ENCODE measurements at regions not wholly inside any gene's neighbourhood (a gene's known extent, or its start where the extent isn't known, plus 50 kb on each side); places are given as distances from the start of the nearest gene placed in this dataset.
"Not testable (repeated sequence)": the region's sequence is repeated elsewhere in the genome, so short reads cannot be mapped to it uniquely, and the experiment has no call there.

DNA sequence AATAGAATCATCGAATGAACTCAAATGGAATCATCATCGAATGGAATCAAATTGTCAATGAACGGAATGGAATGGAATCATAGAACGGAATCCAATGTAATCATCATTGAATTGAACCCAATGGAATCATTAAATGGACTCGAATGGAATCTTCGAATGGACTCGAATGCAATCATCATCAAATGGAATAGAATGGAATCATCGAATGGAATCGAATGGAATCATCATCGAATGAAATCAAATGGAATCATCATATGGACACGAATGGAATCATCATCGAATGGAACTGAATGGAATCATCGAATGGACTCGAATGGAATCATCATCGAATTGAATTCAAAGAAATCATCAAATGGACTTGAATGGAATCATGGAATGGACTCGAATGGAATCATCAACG lies 226.2 kb downstream of the SHCBP1 start:
- H3K27ac Mint-ChIP-seq (ENCODE audit: unreplicated experiment); H3K4me1 Mint-ChIP-seq (ENCODE audit: low read depth); H3K36me3 Mint-ChIP-seq (ENCODE audit: low read depth); DNase-seq (ENCODE audit: low spot score); H3K4me3 Mint-ChIP-seq (ENCODE audit: unreplicated experiment); H3K27me3 Mint-ChIP-seq (ENCODE audit: low read depth): not testable (repeated sequence)
- peaks cover 12% of the 10 kb centered on the region for H3K9me3 Mint-ChIP-seq (ENCODE audit: low read depth)

DNA sequence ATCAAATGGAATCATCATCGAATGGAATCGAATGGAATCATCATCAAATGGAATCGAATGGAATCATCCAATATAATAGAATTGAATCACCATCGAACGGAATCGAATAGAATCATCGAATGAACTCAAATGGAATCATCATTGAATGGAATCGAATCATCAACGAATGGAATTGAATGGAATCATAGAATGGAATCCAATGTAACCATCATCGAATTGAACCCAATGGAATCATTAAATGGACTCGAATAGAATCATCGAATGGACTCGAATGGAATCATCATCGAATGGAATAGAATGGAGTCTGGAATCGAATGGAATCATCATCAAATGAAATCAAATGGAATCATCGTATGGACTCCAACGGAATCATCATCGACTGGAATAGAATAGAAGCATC lies 227.0 kb downstream of the SHCBP1 start:
- not testable (repeated sequence) for H3K36me3 Mint-ChIP-seq (ENCODE audit: low read depth); DNase-seq (ENCODE audit: low spot score); H3K4me1 Mint-ChIP-seq (ENCODE audit: low read depth); H3K27ac Mint-ChIP-seq (ENCODE audit: unreplicated experiment); H3K4me3 Mint-ChIP-seq (ENCODE audit: unreplicated experiment); H3K27me3 Mint-ChIP-seq (ENCODE audit: low read depth)
- H3K9me3 Mint-ChIP-seq (ENCODE audit: low read depth) = peaks cover 12% of the 10 kb centered on the region

DNA sequence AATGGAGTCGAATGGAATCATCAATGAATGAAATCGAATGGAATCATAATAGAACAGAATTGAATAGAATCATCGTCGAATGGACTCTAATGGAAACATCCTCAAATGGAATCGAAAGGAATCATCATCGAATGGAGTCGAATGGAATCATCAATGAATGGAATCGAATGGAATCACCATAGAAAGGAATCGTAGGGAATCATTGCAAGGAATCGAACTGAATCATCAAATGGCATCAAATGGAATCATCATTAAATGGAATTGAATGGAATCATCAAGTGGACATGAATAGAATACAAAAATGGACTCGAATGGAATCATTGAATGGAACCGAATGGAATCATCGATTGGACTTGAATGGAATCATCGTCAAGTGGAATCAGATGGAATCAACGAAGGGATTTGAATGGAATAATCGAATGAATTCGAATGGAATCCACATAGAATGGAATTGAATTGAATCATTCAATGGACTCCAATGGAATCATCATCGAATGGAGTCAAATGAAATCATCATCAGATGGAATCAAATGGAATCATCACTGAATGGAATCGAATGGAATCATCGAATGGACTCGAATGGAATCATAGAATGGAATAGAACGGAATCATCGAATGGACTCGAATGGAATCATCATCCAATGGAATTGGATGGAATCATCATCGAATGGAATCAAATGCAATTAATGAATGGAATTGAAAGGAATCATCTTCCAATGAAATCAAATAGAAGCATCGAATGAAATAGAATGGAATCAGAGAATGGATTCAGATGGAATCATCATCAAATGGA lies 228.1 kb downstream of the SHCBP1 start:
- DNase-seq (ENCODE audit: low spot score); H3K4me1 Mint-ChIP-seq (ENCODE audit: low read depth); H3K27ac Mint-ChIP-seq (ENCODE audit: unreplicated experiment); H3K4me3 Mint-ChIP-seq (ENCODE audit: unreplicated experiment); H3K36me3 Mint-ChIP-seq (ENCODE audit: low read depth); H3K27me3 Mint-ChIP-seq (ENCODE audit: low read depth): not testable (repeated sequence)
- H3K9me3 Mint-ChIP-seq (ENCODE audit: low read depth) = peaks cover 12% of the 10 kb centered on the region

DNA sequence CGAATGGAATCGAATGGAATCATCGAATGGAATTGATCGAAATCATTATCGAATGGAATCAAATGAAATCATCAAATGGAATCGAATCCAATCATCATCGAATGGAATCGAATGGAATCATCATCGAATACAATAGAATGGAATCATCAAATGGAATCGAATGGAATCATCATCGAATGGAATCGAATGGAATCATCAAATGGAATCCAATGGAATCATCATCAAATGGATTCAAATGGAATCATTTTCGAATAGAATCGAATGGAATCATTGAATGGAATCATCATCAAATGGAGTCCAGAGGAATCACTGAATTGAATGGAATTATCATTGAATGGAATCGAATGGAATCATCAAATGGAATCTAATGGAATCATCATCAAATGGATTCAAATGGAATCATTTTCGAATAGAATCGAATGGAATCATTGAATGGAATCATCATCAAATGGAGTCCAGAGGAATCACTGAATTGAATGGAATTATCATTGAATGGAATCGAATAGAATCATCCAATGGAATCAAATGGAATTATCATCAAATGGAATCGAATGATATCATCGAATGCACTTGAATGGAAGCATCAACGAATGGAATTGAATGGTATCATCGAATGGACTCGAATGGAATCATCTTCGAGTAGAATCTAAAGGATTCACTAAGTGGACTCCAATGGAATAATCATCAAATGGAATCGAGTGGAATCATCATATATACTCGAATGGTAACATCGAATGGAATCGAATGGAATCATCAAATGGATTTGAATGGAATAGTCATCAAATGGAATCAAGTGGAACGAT lies 230.3 kb downstream of the SHCBP1 start:
- not testable (repeated sequence) for H3K4me3 Mint-ChIP-seq (ENCODE audit: unreplicated experiment); DNase-seq (ENCODE audit: low spot score); H3K27ac Mint-ChIP-seq (ENCODE audit: unreplicated experiment); H3K36me3 Mint-ChIP-seq (ENCODE audit: low read depth); H3K4me1 Mint-ChIP-seq (ENCODE audit: low read depth); H3K27me3 Mint-ChIP-seq (ENCODE audit: low read depth)
- H3K9me3 Mint-ChIP-seq (ENCODE audit: low read depth) = peaks cover 17% of the 10 kb centered on the region

DNA sequence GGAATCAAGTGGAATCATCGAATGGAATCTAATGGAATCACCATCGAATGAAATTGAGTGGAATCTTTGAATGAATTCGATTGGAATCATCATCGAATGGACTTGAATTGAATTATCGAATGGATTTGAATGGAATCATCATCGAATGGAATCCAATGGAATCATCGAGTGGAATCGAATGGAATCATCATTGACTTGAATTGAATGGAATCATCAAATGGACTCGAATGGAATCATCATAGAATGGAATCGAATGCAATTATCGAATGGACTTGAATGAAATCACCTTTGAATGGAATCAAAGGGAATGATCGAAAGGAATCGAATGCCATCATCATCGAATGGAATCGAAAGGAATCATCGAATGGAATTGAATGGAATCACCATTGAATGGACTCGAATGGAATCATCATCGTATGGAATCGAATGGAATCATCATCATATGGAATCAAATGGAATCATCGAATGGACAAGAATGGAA lies 231.6 kb downstream of the SHCBP1 start:
- not testable (repeated sequence) for H3K27ac Mint-ChIP-seq (ENCODE audit: unreplicated experiment); H3K27me3 Mint-ChIP-seq (ENCODE audit: low read depth); H3K4me1 Mint-ChIP-seq (ENCODE audit: low read depth); H3K36me3 Mint-ChIP-seq (ENCODE audit: low read depth); DNase-seq (ENCODE audit: low spot score); H3K4me3 Mint-ChIP-seq (ENCODE audit: unreplicated experiment)
- peaks cover 13% of the 10 kb centered on the region for H3K9me3 Mint-ChIP-seq (ENCODE audit: low read depth)

DNA sequence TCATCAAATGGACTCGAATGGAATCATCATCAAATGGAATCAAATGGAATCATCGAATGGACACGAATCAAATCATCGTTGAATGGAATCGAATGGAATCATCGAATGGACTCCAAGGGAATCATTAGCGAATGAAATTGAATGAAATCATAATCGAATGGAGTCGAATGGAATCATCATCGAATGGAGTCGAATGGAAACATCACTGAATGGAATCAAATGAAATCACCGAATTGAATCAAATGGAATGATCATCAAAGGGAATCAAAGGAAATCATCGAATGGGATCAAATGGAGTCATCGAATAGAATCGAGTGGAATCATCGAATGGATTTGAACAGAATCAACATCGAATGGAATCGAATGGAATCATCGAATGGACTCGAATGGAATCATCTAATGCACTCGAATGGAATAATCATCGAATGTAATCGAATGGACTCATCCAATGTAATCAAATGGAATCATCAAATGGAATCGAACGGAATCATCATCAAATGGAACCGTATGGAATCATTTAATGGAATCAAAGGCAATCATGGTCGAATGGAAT lies 232.2 kb downstream of the SHCBP1 start:
- not testable (repeated sequence) for H3K27me3 Mint-ChIP-seq (ENCODE audit: low read depth); H3K27ac Mint-ChIP-seq (ENCODE audit: unreplicated experiment); H3K4me1 Mint-ChIP-seq (ENCODE audit: low read depth); H3K36me3 Mint-ChIP-seq (ENCODE audit: low read depth); DNase-seq (ENCODE audit: low spot score); H3K4me3 Mint-ChIP-seq (ENCODE audit: unreplicated experiment)
- peaks cover 13% of the 10 kb centered on the region for H3K9me3 Mint-ChIP-seq (ENCODE audit: low read depth)

DNA sequence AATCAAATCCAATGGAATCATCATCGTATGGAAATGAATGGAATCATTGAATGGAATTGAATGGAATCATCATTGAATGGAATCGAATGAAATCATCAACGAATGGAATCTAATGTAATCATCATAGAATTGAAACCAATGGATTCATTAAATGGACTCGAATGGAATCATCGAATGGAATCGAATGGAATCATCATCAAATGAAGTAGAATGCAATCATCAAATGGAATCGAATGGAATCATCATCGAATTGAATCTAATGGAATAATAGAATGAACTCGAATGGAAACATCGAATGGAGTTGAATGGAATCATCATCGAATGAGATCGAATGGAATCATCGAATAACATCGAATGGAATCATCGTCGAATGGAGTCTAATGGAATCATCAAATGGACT lies 232.8 kb downstream of the SHCBP1 start:
- not testable (repeated sequence) for H3K27me3 Mint-ChIP-seq (ENCODE audit: low read depth); H3K36me3 Mint-ChIP-seq (ENCODE audit: low read depth); H3K27ac Mint-ChIP-seq (ENCODE audit: unreplicated experiment); H3K4me3 Mint-ChIP-seq (ENCODE audit: unreplicated experiment); DNase-seq (ENCODE audit: low spot score); H3K4me1 Mint-ChIP-seq (ENCODE audit: low read depth)
- H3K9me3 Mint-ChIP-seq (ENCODE audit: low read depth) = peaks cover 12% of the 10 kb centered on the region

DNA sequence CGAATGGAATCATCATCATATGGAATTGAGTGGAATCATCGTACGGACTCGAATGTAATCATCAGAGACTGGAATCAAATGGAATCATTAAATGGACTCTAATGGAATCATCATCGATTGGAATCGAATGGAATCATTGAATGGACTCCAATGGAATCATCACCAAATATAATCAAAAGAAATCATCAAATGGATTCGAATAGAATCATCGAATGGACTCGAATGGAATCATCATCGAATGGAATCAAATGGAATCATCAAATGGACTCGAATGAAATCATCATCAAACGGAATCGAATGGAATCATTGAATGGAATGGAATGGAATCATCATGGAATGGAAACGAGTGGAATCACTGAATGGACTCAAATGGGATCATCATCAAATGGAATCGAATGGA lies 233.5 kb downstream of the SHCBP1 start:
- DNase-seq (ENCODE audit: low spot score) = peak; percentile 94
- not testable (repeated sequence) for H3K4me1 Mint-ChIP-seq (ENCODE audit: low read depth); H3K36me3 Mint-ChIP-seq (ENCODE audit: low read depth); H3K27me3 Mint-ChIP-seq (ENCODE audit: low read depth); H3K4me3 Mint-ChIP-seq (ENCODE audit: unreplicated experiment); H3K27ac Mint-ChIP-seq (ENCODE audit: unreplicated experiment)
- peaks cover 14% of the 10 kb centered on the region for H3K9me3 Mint-ChIP-seq (ENCODE audit: low read depth)

DNA sequence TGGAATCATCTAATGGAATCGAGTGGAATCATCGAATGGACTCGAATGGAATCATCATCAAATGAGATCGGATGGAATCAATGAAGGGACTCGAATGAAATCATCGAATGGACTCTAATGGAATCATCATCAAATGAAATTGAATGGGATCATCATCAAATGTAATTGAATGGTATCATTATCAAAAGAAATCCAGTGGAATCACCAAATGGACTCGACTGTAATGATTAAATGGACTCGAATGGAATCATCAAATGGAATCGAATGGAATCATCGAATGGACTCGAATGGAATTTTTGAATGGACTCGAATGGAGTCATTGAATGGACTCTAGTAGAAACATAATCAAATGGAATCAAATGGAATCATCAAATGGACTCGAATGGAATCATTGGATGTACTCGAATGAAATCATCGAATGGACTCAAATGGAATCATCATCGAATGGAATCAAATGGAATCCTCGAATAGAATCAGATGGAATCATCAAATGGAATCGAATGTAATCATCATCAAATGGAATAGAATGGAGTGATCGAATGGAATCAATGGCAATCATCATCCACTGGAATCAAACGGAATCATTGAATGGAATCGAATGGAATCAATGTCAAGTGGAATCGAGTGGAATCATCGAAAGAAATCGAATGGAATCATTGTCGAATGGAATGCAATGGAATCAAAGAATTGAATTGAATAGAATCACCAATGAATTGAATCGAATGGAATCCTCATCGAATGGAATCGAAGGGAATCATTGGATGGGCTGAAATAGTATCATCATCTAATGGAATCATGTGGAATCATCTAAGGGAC lies 234.2 kb downstream of the SHCBP1 start:
- H3K9me3 Mint-ChIP-seq (ENCODE audit: low read depth) = peaks cover 16% of the 10 kb centered on the region
- H3K4me3 Mint-ChIP-seq (ENCODE audit: unreplicated experiment); H3K27ac Mint-ChIP-seq (ENCODE audit: unreplicated experiment); DNase-seq (ENCODE audit: low spot score); H3K4me1 Mint-ChIP-seq (ENCODE audit: low read depth); H3K36me3 Mint-ChIP-seq (ENCODE audit: low read depth); H3K27me3 Mint-ChIP-seq (ENCODE audit: low read depth): not testable (repeated sequence)

DNA sequence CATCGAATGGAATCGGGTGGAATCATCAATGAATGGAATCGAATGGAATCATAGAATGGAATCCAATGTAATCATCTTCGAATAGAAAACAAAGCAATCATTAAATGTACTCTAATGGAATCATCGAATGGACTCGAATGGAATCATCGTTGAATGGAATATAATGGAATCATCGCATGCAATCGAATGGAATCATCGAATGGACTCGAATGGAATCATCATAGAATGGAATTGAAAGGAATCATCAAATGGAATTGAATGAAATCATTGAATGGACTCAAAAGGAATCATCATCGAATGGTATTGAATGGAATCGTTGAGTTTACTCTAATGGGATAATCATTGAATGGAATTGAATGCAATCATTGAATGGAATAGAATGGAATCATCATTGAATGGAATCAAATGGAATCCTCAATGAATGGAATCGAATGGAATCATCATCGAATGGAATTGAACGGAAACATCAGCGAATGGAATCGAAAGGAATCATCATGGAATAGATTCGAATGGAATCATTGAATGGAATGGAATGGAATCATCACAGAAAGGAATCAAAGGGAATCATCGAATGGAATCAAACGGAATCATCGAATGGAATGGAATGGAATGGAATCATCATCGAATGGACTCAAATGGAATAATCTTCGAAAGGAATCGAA lies 234.9 kb downstream of the SHCBP1 start:
- not testable (repeated sequence) for H3K27ac Mint-ChIP-seq (ENCODE audit: unreplicated experiment); DNase-seq (ENCODE audit: low spot score); H3K36me3 Mint-ChIP-seq (ENCODE audit: low read depth); H3K27me3 Mint-ChIP-seq (ENCODE audit: low read depth); H3K4me3 Mint-ChIP-seq (ENCODE audit: unreplicated experiment); H3K4me1 Mint-ChIP-seq (ENCODE audit: low read depth)
- H3K9me3 Mint-ChIP-seq (ENCODE audit: low read depth) = peaks cover 20% of the 10 kb centered on the region

DNA sequence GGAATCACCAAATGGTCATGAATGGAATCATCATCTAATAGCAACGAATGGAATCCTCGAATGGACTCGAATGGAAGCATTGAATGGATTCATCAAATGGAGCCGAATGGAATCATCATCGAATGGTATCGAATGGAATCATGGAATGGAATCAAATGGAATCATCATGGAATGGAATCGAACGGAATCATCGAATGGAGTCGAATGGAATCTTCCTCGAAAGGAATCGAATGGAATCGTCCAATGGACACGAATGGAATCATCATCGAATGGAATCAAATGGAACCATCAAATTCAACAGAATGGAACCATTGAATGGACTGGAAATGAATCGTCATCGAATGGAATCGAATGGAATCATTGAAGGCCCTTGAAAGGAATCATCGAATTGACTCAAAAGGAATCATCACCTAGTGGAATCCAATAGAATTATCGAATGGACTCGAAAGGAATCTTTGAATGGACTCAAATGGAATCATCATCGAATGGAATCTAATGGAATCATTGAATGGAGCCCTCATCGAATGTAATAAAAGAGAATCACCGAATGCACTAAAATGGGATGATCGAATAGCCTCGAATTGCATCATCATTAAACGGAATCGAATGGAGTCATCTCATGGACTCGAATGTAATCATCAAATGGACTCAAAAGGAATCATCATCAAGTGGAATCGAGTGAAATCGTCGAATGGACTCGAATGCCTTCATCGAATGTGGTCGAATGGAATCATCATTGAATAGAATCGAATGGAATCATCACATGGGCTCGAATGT lies 236.7 kb downstream of the SHCBP1 start:
- not testable (repeated sequence) for H3K36me3 Mint-ChIP-seq (ENCODE audit: low read depth); H3K4me3 Mint-ChIP-seq (ENCODE audit: unreplicated experiment); H3K27me3 Mint-ChIP-seq (ENCODE audit: low read depth); H3K27ac Mint-ChIP-seq (ENCODE audit: unreplicated experiment); H3K4me1 Mint-ChIP-seq (ENCODE audit: low read depth); DNase-seq (ENCODE audit: low spot score)
- peaks cover 18% of the 10 kb centered on the region for H3K9me3 Mint-ChIP-seq (ENCODE audit: low read depth)
